Smooth muscle cell (in vitro differentiated cells): ENCODE measurements at regions not wholly inside any gene's neighbourhood (a gene's known extent, or its start where the extent isn't known, plus 50 kb on each side); places are given as distances from the start of the nearest gene placed in this dataset.
A peak's percentile ranks its signal among the peaks of the same experiment; 100 is the strongest.

Source experiments
- DNase-seq: peaks from one replicate; lab custom pipeline; 2025; ENCODE audit not compliant: unreplicated experiment; lab: John Stamatoyannopoulos, UW
- H2AFZ ChIP-seq: fragments of 200-600 bp; sonication (generic); 2 replicates; pipeline ENCODE4 v1.6.0; 2016; ENCODE audit warnings: antibody characterized with exemption, low read depth, mild to moderate bottlenecking
- H3F3A ChIP-seq: fragments of 200-600 bp; sonication (generic); 2 replicates; pipeline ENCODE4 v1.6.0; 2017; ENCODE audit warnings: antibody characterized with exemption, low read depth
- H3K27ac ChIP-seq: fragments of 200-600 bp; sonication (generic); 2 replicates; pipeline ENCODE4 v1.5.1; 2016; ENCODE audit warnings: low read depth, mild to moderate bottlenecking
- H3K27me3 ChIP-seq: fragments of 200-600 bp; sonication (generic); 2 replicates; pipeline ENCODE4 v1.6.1; 2016; ENCODE audit warnings: low read depth, mild to moderate bottlenecking
- H3K36me3 ChIP-seq: fragments of 200-600 bp; sonication (generic); 2 replicates; pipeline ENCODE4 v1.5.1; 2016; ENCODE audit warnings: low read depth
- H3K4me1 ChIP-seq: fragments of 200-600 bp; sonication (generic); 2 replicates; pipeline ENCODE4 v1.5.1; 2016; ENCODE audit warnings: low read depth
- H3K4me2 ChIP-seq: fragments of 200-600 bp; sonication (generic); 2 replicates; pipeline ENCODE4 v1.6.0; 2016; ENCODE audit warnings: mild to moderate bottlenecking
- H3K4me3 ChIP-seq: fragments of 200-600 bp; sonication (generic); 2 replicates; pipeline ENCODE4 v1.5.1; 2016; ENCODE audit warnings: mild to moderate bottlenecking
- H3K79me2 ChIP-seq: fragments of 200-600 bp; sonication (generic); 2 replicates; pipeline ENCODE4 v1.6.0; 2016; ENCODE audit warnings: low read depth, mild to moderate bottlenecking
- H3K9ac ChIP-seq: fragments of 200-600 bp; sonication (generic); 2 replicates; pipeline ENCODE4 v1.6.0; 2016; ENCODE audit warnings: low read depth
- H3K9me3 ChIP-seq: fragments of 200-600 bp; sonication (generic); replicated peaks from 2 replicates; pipeline ENCODE4 v1.5.1; 2016; ENCODE audit warnings: low read depth
- H4K20me1 ChIP-seq: fragments of 200-600 bp; sonication (generic); 2 replicates; pipeline ENCODE4 v1.6.0; 2016; ENCODE audit warnings: low read depth
- WGBS: methylation state at CpG from one replicate; pipeline ENCODE4 v1.1.7; 2016; ENCODE audit warnings: low lambda C conversion rate; 5-methylcytosine and 5-hydroxymethylcytosine counted together
- TF ChIP-seq, protein P1 (sequence below): fragments of 200-600 bp; sonication (generic); IDR thresholded peaks from 2 replicates; pipeline ENCODE4 v1.5.1; 2017; ENCODE audit warnings: borderline replicate concordance, mild to moderate bottlenecking, antibody characterized with exemption; ENCODE audit not compliant: insufficient read depth, poor library complexity, severe bottlenecking

DNA sequence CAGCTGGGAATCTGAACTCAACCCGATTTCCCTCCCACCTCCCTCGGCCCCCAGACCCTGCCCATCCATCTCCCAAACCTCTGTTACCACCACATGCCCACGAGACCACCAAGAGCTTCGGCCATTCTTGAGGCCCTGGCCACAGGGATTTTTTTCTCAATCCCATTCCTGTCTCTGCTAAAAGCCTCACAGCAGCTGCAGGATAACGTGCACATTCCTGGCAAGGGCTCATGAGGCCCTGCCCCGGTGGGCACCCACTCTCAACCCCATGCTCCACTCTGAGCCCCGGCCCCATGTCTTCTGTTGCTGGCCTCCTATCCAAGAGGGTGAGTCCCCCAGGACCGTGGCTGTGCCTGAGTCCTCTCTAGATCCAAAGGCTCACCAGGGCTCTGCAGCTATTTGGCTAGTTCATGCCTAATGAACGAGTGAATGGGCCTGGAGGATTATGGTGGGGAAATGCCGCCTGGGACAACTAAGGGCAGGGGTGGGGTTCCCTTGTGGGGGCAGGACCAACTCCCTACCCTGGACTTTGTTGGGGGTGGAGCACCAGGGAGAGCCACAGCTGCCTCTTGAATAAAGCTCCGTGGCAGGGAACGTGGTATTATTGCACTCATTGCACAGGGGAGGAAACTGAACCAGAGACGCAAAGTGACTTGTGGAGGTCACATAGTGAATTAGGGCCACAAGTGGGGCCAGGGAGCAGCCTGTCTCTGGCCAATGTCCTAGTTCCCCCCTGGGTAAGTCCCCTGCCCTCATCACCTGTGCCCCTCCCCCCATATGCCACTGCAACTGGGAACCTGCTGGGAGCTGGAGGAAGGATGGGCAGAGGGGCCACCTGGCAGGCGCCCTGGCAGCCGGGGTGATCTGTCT lies 113.8 kb upstream of the SMURF2 start:
- peaks cover 38% of the 10 kb centered on the region for H3K4me1 ChIP-seq
- H3K9ac ChIP-seq = no peak overlapping the region
- no peaks in the 10 kb centered on the region for H3K36me3 ChIP-seq
- H3F3A ChIP-seq = no peaks in the 10 kb centered on the region
- TF ChIP-seq, protein P1, sequence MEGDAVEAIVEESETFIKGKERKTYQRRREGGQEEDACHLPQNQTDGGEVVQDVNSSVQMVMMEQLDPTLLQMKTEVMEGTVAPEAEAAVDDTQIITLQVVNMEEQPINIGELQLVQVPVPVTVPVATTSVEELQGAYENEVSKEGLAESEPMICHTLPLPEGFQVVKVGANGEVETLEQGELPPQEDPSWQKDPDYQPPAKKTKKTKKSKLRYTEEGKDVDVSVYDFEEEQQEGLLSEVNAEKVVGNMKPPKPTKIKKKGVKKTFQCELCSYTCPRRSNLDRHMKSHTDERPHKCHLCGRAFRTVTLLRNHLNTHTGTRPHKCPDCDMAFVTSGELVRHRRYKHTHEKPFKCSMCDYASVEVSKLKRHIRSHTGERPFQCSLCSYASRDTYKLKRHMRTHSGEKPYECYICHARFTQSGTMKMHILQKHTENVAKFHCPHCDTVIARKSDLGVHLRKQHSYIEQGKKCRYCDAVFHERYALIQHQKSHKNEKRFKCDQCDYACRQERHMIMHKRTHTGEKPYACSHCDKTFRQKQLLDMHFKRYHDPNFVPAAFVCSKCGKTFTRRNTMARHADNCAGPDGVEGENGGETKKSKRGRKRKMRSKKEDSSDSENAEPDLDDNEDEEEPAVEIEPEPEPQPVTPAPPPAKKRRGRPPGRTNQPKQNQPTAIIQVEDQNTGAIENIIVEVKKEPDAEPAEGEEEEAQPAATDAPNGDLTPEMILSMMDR = no peak
- peaks cover 36% of the 10 kb centered on the region for H3K27me3 ChIP-seq
- no peak overlapping the region for H2AFZ ChIP-seq
- H4K20me1 ChIP-seq = peaks cover 16% of the 10 kb centered on the region
- no peak overlapping the region for H3K27ac ChIP-seq
- 81% methylated on average over 13 of the region's 15 CpGs for WGBS
- no peaks in the 10 kb centered on the region for H3K79me2 ChIP-seq
- no peak overlapping the region for H3K4me3 ChIP-seq
- H3K9me3 ChIP-seq = no peaks in the 10 kb centered on the region
- no peak for DNase-seq
- H3K4me2 ChIP-seq = no peak overlapping the region

DNA sequence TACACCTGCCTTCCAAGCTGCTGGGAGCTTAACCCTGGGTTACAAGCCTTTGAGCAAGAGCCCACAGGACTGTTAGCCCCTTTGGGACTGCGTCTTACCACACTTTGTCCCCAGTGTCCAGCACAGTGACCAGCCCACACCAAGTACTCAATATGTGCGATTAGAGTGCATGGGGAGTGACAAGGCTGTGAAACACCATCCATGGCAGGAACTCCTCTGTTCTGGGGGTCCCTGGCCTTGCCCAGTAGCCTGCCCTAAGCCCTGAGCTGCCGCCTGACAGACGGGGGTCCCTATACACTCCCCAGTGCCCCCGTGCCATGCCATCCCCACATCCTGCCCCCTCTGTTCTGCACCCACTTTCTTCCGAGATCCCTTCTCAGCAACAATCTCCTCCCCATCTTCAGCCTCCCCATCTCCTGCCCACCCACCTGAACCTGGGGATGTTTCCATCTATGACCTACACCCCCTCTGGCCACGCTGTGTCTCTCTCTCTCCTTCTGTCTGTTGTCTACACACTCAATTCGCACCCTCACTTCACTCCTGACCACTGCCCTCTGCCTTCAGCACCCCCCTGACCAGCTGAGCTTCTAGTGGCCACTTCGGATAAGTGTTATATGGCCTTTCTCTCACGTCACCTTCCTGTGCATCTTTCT lies 112.9 kb upstream of the SMURF2 start:
- WGBS = 94% methylated on average over 7 of the region's 10 CpGs

DNA sequence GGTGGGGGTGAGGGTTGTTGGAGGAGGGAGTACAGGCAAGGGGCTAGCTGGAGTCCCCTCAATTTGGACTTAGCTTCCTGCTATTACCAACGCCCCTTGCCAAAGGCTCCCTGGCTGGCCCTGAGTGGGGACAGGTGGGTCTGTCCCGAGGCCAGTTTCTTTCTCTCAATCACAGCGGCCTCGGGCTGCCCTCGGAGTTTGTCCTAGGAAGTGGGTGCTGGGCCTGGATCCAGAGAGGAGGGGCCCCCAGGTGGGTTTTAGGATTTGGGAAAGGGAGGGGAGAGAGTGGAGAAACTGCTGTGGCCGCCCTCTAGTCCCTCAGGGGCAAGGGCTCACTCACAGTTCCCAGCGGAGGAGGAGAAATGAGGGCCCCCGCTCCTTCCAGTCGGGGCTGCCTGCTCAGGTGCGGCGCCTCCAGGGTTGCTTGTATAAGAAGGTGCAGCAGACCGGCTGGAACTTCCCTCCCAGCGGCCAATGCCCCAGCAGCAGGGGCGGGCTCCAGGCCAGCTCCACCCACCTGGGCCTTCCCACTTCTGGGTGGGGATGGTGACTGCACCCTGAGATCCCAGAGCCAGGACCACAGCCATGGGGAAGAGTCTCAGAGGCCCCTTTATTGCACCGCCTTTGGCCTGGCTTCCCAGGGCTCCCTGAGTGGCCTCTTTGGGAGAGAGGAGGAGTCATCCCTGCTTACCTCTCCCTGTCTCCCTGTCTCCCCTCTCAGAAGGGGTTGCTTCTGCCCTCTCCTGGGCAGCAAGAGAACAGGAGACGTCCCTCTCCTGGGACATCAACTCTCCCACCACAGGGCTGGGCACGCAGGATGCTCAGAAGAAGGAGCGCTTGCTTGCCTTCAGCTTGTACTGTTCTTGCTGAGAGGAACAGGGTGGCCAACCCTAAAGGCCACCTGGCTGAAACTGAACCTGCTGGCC lies 112.0 kb upstream of the SMURF2 start:
- Histone ChIP-seq H3F3A (no peaks in the 10 kb centered on the region), H3K79me2 (no peaks in the 10 kb centered on the region), H3K9ac (no peak overlapping the region), H3K4me2 (peak overlapping the region; percentile 50), H3K4me1 (peaks cover 20% of the 10 kb centered on the region), H3K9me3 (no peaks in the 10 kb centered on the region), H3K27ac (no peak overlapping the region), H3K36me3 (no peaks in the 10 kb centered on the region), H2AFZ (no peak overlapping the region), H4K20me1 (peaks cover 18% of the 10 kb centered on the region), H3K4me3 (peak overlapping the region; percentile 41), H3K27me3 (peaks cover 18% of the 10 kb centered on the region)
- TF ChIP-seq, protein P1 = peak; percentile 44
- DNase-seq = no peak
- 27% methylated on average over 17 of the region's 18 CpGs for WGBS

More for the DNA sequence above, 112.9 kb upstream of the SMURF2 start:
- Histone ChIP-seq H4K20me1 (peaks cover 18% of the 10 kb centered on the region), H3K36me3 (no peaks in the 10 kb centered on the region), H3F3A (no peaks in the 10 kb centered on the region), H3K79me2 (no peaks in the 10 kb centered on the region), H3K27me3 (peaks cover 27% of the 10 kb centered on the region), H2AFZ (no peak overlapping the region), H3K9ac (no peak overlapping the region), H3K9me3 (no peaks in the 10 kb centered on the region), H3K4me1 (peaks cover 29% of the 10 kb centered on the region), H3K4me2 (no peak overlapping the region), H3K4me3 (no peak overlapping the region), H3K27ac (no peak overlapping the region)
- TF ChIP-seq, protein P1 = no peak
- no peak for DNase-seq
